Calu3 (cell line): ENCODE measurements at regions not wholly inside any gene's neighbourhood (a gene's known extent, or its start where the extent isn't known, plus 50 kb on each side); places are given as distances from the start of the nearest gene placed in this dataset.

Experiments
- BruUV-seq: library from RNA; stranded (reverse); fragments of 400-500 nt; replicated peaks from 2 replicates; lab custom pipeline; 2021; lab: Mats Ljungman, UMichigan
- CTCF ChIA-PET: fragments of 300-600 bp; sonication (Branson Sonifier 250); formaldehyde crosslinking; loops from one replicate; lab custom pipeline; 2022; ENCODE audit warnings: antibody characterized with exemption; lab: Charles Lee
- DNase-seq: peaks from one replicate; pipeline ENCODE4 v3.0.0; 2022
- H3K27ac Mint-ChIP-seq: one replicate; pipeline ENCODE4 v1.8.0; 2022; ENCODE audit warnings: mixed read lengths; ENCODE audit not compliant: unreplicated experiment
- H3K27me3 Mint-ChIP-seq: one replicate; pipeline ENCODE4 v1.8.0; 2022; ENCODE audit warnings: mixed read lengths; ENCODE audit not compliant: unreplicated experiment
- H3K36me3 Mint-ChIP-seq: one replicate; pipeline ENCODE4 v1.8.0; 2022; ENCODE audit warnings: mild to moderate bottlenecking, moderate library complexity, mixed read lengths; ENCODE audit not compliant: insufficient read depth, unreplicated experiment
- H3K4me1 Mint-ChIP-seq: one replicate; pipeline ENCODE4 v1.8.0; 2022; ENCODE audit warnings: mild to moderate bottlenecking, low read depth, mixed read lengths; ENCODE audit not compliant: unreplicated experiment
- H3K4me3 Mint-ChIP-seq: one replicate; pipeline ENCODE4 v1.8.0; 2022; ENCODE audit warnings: mild to moderate bottlenecking, low read depth, moderate library complexity, mixed read lengths; ENCODE audit not compliant: unreplicated experiment
- H3K9me3 Mint-ChIP-seq: one replicate; pipeline ENCODE4 v1.8.0; 2022; ENCODE audit warnings: low read depth, mixed read lengths; ENCODE audit not compliant: unreplicated experiment
- intact Hi-C: fragments of 100-400 bp; cut with micrococcal nuclease; formaldehyde crosslinking; loops from one replicate; pipeline ENCODE4 v1.10.0; 2022; ENCODE audit not compliant: unreplicated experiment
- TF ChIP-seq, protein P1 (sequence below): fragments of 200-600 bp; IDR thresholded peaks from one replicate; pipeline ENCODE4 v1.8.0; 2022; ENCODE audit warnings: antibody characterized with exemption; ENCODE audit not compliant: unreplicated experiment

DNA sequence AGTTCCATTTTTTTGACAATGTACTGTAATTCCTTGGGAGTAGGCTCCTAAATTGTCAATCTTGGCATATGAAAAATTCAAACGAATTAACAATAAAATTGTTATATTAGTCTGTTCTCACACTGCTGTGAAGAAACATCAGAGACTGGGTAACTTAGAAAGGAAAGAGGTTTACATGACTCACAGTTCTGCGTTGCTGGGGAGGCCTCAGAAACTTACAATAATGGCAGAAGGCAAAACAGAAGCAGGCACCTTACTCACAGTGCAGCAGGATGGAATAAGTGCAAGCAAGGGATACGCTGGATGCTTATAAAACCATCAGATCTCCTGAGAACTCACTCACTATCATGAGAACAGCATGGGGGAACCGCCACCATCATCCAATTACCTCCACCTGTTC is 246.4 kb upstream of the TRAM1L1 start:
- Mint-ChIP-seq H3K9me3 (no peaks in the 10 kb centered on the region), H3K4me1 (no peaks in the 10 kb centered on the region), H3K4me3 (no peak overlapping the region), H3K27me3 (no peaks in the 10 kb centered on the region), H3K36me3 (no peaks in the 10 kb centered on the region), H3K27ac (no peak overlapping the region)
- BruUV-seq: no TSS peak
- TF ChIP-seq, protein P1, sequence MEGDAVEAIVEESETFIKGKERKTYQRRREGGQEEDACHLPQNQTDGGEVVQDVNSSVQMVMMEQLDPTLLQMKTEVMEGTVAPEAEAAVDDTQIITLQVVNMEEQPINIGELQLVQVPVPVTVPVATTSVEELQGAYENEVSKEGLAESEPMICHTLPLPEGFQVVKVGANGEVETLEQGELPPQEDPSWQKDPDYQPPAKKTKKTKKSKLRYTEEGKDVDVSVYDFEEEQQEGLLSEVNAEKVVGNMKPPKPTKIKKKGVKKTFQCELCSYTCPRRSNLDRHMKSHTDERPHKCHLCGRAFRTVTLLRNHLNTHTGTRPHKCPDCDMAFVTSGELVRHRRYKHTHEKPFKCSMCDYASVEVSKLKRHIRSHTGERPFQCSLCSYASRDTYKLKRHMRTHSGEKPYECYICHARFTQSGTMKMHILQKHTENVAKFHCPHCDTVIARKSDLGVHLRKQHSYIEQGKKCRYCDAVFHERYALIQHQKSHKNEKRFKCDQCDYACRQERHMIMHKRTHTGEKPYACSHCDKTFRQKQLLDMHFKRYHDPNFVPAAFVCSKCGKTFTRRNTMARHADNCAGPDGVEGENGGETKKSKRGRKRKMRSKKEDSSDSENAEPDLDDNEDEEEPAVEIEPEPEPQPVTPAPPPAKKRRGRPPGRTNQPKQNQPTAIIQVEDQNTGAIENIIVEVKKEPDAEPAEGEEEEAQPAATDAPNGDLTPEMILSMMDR: no peak
- intact Hi-C loops: no loop called here
- CTCF ChIA-PET: no interaction called here
- DNase-seq: no peak

DNA sequence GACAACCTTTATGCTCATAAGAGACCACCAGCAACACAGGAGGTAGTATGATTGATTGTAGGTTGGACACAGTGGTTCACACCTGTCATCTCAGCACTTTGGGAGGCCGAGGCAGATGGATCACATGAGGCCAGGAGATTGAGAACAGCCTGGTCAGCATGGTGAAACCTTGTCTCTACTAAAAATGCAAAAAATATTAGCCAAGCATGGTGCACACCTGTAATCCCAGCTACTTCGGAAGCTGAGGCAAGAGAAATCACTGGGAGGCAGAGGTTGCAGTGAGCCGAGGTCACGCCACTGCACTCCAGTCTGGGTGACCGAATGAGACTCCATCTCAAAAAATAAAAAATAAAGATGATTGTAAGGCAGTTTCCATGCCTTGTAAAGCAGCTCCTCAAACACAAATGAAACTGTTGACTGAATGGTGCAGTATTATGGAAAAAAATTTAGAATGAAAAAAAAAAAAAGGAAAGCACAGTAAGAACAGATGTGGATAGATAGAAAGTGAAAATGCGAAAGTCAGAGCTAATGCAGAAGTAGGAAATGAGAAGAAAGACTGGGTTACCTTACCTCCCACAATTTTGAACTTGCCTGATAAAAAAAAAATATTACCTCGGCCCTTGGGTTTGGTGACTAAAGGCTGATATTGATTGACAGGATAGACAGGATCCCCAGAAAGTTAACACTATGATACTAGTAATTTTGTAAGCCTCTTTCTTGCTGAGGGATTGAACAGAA is 249.2 kb upstream of the TRAM1L1 start:
- H3K4me3 Mint-ChIP-seq: no peak overlapping the region
- no peaks in the 10 kb centered on the region for H3K4me1 Mint-ChIP-seq
- H3K27me3 Mint-ChIP-seq: no peaks in the 10 kb centered on the region
- H3K36me3 Mint-ChIP-seq: no peaks in the 10 kb centered on the region
- DNase-seq: no peak
- TF ChIP-seq, protein P1: no peak
- intact Hi-C loops: no loop called here
- no peak overlapping the region for H3K27ac Mint-ChIP-seq
- peaks cover 2% of the 10 kb centered on the region for H3K9me3 Mint-ChIP-seq
- CTCF ChIA-PET: interaction anchor here (0.6 to 0.8 kb wide), 2 partner anchors 12 to 472 kb away, joined by 3 to 5 read pairs; no protein-coding TSS in a partner anchor
- no TSS peak for BruUV-seq

- intact Hi-C loops: no loop called here
- DNase-seq: no peak
- Mint-ChIP-seq H3K9me3 (no peaks in the 10 kb centered on the region), H3K4me1 (no peaks in the 10 kb centered on the region), H3K4me3 (no peak overlapping the region), H3K27ac (no peak overlapping the region), H3K27me3 (no peaks in the 10 kb centered on the region), H3K36me3 (no peaks in the 10 kb centered on the region)
- TF ChIP-seq, protein P1: no peak
- no TSS peak for BruUV-seq
- CTCF ChIA-PET: no interaction called here
Observed at GRCh38 chr4:117357437-117357836, 272.1 kb upstream of the TRAM1L1 start.

- intact Hi-C loops: no loop called here
- H3K27ac Mint-ChIP-seq: no peak overlapping the region
- no peak overlapping the region for H3K4me3 Mint-ChIP-seq
- H3K36me3 Mint-ChIP-seq: no peaks in the 10 kb centered on the region
- CTCF ChIA-PET: no interaction called here
- no TSS peak for BruUV-seq
- H3K9me3 Mint-ChIP-seq: no peaks in the 10 kb centered on the region
- no peaks in the 10 kb centered on the region for H3K27me3 Mint-ChIP-seq
- TF ChIP-seq, protein P1: no peak
- DNase-seq: no peak
- no peaks in the 10 kb centered on the region for H3K4me1 Mint-ChIP-seq
Observed at GRCh38 chr4:117357866-117358265, 272.5 kb upstream of the TRAM1L1 start.
